GM19351 (cell line): ENCODE measurements at regions not wholly inside any gene's neighbourhood (a gene's known extent, or its start where the extent isn't known, plus 50 kb on each side); places are given as distances from the start of the nearest gene placed in this dataset.

Experiments
- ATAC-seq: cut with Tn5 transposase; IDR thresholded peaks from one replicate; pipeline ENCODE4 v1.9.1; 2021; ENCODE audit warnings: mild to moderate bottlenecking, moderate library complexity; ENCODE audit not compliant: unreplicated experiment

- ATAC-seq: no peak
These were observed 155.7 kb upstream of the CDYL start for GRCh38 chr6:4620284-4621151.

- ATAC-seq: no peak
These were observed 159.9 kb upstream of the CDYL start for GRCh38 chr6:4616311-4616710.

DNA sequence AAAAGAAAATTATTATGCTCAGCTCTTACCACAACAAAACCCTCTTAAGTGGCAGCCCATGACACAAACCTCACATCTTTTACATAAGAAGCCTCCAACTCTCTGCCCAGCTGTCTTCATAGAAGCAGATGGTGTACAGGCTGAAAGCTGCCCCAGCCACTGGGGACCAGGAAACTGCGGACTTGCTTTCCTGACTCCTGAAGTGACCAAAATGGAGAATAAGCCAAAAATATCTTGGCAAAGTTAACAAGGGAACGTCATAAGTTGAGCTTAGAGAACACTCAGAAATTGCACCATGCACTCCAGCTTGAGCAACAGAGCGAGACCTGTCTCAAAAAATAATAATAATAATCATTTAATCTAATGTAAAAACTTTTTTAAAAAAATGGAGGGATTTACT lies 160.3 kb upstream of the CDYL start:
- no peak for ATAC-seq

- ATAC-seq: no peak
These were observed 161.0 kb upstream of the CDYL start for GRCh38 chr6:4615231-4615630.

GRCh38 chr6:4614637-4615036 lies 161.6 kb upstream of the CDYL start:
- ATAC-seq: no peak

DNA sequence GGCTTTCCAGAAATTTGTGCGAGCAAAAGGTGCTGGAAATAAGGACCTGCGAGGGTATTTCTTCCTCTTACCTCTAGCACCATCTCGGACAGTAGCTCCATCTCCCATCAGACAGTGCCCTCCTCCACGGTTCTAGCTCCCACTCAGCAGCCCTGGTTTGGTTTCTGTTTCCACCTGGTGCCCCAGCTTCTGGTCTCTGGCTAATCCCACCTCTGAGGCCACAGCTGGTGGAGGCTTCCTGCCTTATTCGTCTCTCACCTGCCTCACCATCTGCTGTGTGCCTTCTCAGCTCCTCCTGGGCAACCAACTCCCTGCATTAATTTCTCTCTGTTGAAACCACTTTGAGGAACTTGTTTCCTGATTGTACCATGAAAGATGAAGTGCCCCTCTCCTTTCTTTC lies 162.4 kb upstream of the CDYL start:
- ATAC-seq: no peak

- ATAC-seq: no peak
These were observed 162.8 kb upstream of the CDYL start for GRCh38 chr6:4613381-4613780.

- no peak for ATAC-seq
These were observed 163.5 kb upstream of the CDYL start for GRCh38 chr6:4612636-4613171.

- no peak for ATAC-seq
These were observed 164.6 kb upstream of the CDYL start for GRCh38 chr6:4611429-4612129.

DNA sequence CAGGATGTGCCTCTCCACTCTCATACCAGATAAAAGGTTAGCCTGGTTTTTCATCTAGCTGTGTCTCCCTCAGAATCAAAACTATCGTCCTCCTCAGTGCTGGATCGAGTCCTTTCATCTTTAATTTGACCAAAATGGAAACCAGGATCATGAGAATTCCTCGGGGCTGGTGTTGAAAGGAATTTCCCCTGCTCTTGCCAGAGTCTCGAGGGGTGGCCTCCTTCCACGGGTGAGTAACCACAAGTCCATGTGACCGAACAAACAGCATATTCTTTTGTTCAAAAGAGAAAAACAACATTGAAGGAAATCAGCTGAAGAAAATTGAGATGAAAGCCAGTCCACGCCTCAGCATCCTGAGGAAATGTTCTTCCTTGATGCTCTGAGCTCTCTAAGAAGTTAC lies 165.9 kb upstream of the CDYL start:
- no peak for ATAC-seq

DNA sequence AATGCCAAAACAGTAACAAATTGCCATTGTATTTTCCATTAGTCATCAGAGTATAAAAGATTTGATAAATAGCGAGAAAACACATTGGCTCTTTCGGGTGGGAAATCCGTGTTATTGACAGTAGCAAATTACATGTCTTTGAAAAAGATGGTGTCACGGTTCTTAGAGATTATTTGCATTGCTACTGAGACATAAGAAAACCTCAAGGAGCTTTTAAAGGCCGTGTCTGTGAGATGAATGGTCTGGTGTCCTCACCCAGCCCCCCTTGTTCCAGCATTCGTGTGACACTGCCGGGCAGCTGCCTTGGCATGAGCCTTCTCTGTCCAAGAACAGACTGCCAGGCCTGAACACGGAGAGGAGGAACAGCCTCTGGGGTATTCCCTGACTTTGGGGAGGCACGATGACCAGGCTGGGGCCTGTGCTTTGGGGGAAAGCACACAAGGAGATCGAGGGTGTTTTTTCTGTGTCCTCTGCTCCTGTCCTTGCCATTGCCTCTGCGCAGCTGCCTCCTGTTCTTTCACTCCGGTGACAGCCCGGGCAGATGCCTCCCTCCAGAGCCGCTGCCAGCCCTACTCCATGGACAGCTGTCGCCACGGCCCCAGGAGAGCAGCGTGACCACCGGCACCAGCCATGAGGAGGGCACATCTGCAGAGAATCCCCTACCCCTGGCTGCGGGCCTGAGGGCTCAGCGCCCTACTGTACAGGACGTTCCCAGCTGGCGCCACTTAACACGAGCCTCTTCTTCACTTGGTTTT lies 167.7 kb upstream of the CDYL start:
- ATAC-seq: no peak

- ATAC-seq: no peak
These were observed 168.4 kb upstream of the CDYL start for GRCh38 chr6:4607793-4608192.

DNA sequence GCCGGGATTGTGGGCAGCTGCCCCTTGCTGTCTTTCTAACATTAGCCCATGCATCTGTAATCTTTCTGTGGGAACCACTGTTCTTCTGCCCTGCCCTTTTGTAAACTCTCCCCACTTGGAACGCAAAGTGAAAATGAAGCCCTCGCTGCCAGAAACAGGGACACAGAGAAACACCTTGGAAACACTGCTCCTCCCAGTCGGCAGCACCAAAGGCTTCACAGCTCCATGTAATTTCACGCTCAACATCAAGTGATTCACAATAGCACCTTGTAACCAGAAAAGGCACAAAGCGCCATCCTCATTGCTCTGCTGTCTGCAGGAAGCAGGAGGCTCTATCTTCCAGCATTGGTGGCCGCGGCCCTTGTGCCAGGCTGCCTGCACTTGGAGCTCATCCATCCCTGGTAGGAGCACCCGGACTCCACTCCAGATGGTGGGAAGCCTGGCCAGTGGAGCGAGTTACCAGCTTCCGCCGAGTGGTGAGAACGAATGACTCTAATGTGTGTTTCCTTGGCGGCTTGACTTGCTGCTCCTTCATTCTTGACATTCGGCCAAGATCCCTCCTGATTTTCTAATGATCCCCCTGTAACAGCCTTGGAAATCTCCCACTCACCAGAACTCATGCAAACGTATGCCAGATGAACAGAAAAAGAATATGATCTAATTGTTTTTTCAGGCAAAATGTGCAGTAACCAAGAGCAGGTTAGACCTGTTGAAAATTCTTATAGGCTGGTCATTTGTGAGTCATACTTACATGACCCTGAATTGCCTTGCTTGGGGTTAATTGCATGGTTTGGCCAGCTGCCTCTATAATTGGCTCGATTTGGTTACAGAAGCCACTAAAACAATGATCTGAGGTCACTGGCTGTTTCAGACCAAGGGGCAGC lies 169.1 kb upstream of the CDYL start:
- no peak for ATAC-seq

DNA sequence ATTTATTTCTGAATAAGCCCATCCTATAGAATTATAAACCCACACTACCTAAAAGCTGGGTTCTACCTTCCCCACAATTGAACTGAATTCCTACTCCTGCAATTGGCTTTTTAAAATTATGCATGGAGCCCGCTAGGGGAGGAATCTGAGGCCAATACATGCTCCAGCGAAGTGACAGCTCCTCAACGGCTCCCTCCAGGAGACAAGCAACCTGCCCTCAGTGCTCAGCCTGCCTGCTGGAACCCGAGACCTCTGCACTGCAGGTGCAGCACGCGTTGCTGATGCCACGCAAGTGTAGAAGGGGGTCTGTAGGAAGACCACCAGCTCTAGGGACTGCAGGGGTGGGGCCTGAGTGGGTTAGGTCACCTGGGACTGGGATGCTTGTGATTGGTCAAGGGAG lies 170.2 kb upstream of the CDYL start:
- no peak for ATAC-seq

DNA sequence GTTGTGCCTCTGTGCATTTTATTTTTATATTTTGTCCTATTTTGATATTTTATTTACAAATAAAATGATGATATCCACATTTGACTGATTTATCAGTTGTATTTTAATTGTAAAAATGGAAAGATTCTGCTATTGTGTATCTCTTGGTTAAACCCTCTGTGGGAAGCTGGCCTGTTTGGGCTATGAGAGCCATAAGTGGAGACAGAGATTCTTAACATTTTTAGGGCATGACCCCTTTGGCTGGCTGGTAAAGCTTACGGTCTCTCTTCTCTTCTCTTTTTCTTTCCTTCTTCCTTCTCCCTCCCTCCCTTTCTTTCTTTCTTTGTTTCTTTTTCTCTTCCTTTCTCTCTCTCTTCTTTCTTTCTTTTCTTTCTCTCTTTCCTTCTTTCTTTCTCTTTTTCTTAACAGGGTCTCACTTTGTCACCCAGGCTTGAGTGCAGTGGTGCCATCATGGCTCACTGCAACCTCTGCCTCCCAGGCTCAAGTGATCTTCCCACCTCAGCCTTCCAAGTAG lies 172.3 kb upstream of the CDYL start:
- no peak for ATAC-seq

DNA sequence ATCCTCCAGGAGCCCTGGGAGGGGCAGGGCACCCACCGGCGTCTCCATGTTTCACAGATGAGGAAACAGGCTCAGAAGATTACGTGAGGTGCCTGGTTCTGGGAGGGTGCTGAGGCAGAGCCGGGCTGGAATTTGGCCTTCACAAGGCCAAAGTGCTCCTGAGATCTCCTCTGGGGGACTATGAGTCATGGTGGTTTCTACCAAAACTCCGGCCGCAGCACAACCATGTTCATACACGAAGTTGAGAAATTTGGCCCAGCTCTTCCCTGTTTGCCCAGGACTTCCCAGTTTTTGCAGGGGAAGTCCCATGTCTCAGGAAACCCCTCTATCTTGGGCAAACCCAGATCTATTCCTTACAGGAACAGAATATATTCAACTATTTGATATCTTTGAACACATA lies 172.9 kb upstream of the CDYL start:
- no peak for ATAC-seq

GRCh38 chr6:4599924-4600323 lies 176.3 kb upstream of the CDYL start:
- ATAC-seq: no peak

DNA sequence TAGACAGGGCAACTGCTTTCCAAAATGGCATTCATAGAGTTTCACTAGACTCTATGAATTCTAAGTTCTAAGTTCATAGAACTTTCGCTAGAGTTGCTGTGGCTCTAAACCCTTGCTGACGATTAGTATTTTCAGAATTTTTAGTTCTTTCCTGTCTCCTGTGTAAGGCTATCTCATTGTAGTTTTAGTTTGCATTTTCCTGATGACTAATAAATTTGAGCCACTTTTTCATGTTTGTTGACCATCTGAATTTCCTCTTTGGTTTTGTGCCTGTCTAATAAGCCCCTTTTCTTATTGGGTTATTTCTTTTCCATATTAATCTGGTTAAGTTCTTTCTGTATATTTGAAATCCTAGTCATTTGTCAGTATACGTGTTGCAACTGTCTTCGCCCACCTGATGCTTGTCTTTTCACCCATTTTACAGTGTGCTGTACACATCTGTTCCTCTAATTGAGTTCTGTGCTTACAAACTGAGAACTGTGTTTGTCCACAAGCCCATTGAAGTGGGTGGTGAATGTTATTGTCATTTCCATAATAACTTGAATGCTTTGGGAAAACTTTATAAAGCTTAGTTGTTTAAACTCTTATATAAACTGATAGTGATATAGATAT lies 177.7 kb upstream of the CDYL start:
- ATAC-seq: no peak

GRCh38 chr6:4593951-4594350 lies 182.3 kb upstream of the CDYL start:
- ATAC-seq: no peak

DNA sequence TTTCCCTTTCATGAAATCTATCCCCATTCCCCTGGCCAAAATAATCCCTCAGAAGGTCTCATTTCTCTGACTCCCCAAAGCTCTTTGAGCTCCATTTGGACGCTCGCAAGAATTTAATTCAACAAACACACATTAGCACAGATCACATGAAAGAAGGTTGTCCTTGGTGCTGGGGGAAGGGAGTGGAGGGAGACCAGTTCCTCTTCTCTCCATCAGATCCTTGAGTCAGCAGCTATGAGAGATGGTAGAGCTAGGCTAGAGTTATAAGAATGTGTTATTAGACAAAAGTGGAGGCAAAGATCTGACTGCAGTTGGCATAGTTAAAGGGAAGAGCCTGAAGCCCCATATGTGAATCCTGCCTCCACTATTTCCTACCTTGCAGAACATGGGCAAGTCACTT lies 184.2 kb upstream of the CDYL start:
- ATAC-seq: no peak
